Glomerular endothelial cell (primary cell): ENCODE measurements at regions not wholly inside any gene's neighbourhood (a gene's known extent, or its start where the extent isn't known, plus 50 kb on each side); places are given as distances from the start of the nearest gene placed in this dataset.
"Not testable (repeated sequence)": the region's sequence is repeated elsewhere in the genome, so short reads cannot be mapped to it uniquely, and the experiment has no call there.

Source experiments
- DNase-seq: peaks from one replicate; pipeline ENCODE4 v3.0.0-alpha.2; 2011; ENCODE audit warnings: low read depth, low spot score; ENCODE audit errors: extremely low read depth

GRCh38 chr3:18086078-18086477 lies 339.1 kb downstream of the SATB1 start:
- DNase-seq: no peak

- DNase-seq: no peak
These were observed 339.7 kb downstream of the SATB1 start for GRCh38 chr3:18085429-18085828.

GRCh38 chr3:18083273-18083590 lies 340.8 kb upstream of the TBC1D5 start:
- not testable (repeated sequence) for DNase-seq

- no peak for DNase-seq
These were observed 340.3 kb upstream of the TBC1D5 start for GRCh38 chr3:18082551-18083272.

GRCh38 chr3:18080198-18080689 lies 337.8 kb upstream of the TBC1D5 start:
- no peak for DNase-seq

- no peak for DNase-seq
These were observed 337.3 kb upstream of the TBC1D5 start for GRCh38 chr3:18079739-18080138.

- DNase-seq: no peak
These were observed 336.6 kb upstream of the TBC1D5 start for GRCh38 chr3:18079062-18079461.

GRCh38 chr3:18077128-18077840 lies 334.9 kb upstream of the TBC1D5 start:
- no peak for DNase-seq

- DNase-seq: no peak
These were observed 333.9 kb upstream of the TBC1D5 start for GRCh38 chr3:18076301-18076700.

- no peak for DNase-seq
These were observed 333.4 kb upstream of the TBC1D5 start for GRCh38 chr3:18075799-18076198.

- DNase-seq: no peak
These were observed 329.4 kb upstream of the TBC1D5 start for GRCh38 chr3:18071833-18072232.

GRCh38 chr3:18070944-18071343 lies 328.5 kb upstream of the TBC1D5 start:
- no peak for DNase-seq

GRCh38 chr3:18070231-18070630 lies 327.8 kb upstream of the TBC1D5 start:
- no peak for DNase-seq

- DNase-seq: no peak
These were observed 327.1 kb upstream of the TBC1D5 start for GRCh38 chr3:18069568-18069967.

- no peak for DNase-seq
These were observed 324.6 kb upstream of the TBC1D5 start for GRCh38 chr3:18066899-18067582.

GRCh38 chr3:18064586-18064985 lies 322.2 kb upstream of the TBC1D5 start:
- DNase-seq: no peak

- no peak for DNase-seq
These were observed 320.2 kb upstream of the TBC1D5 start for GRCh38 chr3:18062657-18063025.

GRCh38 chr3:18061737-18062656 lies 319.6 kb upstream of the TBC1D5 start:
- no peak for DNase-seq

- no peak for DNase-seq
These were observed 316.2 kb upstream of the TBC1D5 start for GRCh38 chr3:18058666-18059065.

- DNase-seq: no peak
These were observed 315.1 kb upstream of the TBC1D5 start for GRCh38 chr3:18057471-18058091.
